Panc1 (cell line): ENCODE measurements at regions not wholly inside any gene's neighbourhood (a gene's known extent, or its start where the extent isn't known, plus 50 kb on each side); places are given as distances from the start of the nearest gene placed in this dataset.

Source experiments
- POLR2AphosphoS5 ChIP-seq: IDR thresholded peaks from 2 replicates; pipeline ENCODE4 v1.6.1; 2012; ENCODE audit warnings: mild to moderate bottlenecking, low read depth, low read length, moderate library complexity
- SIN3A ChIP-seq: IDR thresholded peaks from 2 replicates; pipeline ENCODE4 v1.6.1; 2012; ENCODE audit warnings: low read depth, mild to moderate bottlenecking, low read length, moderate library complexity, borderline replicate concordance; ENCODE audit not compliant: insufficient read depth
- TF ChIP-seq, protein P1 (sequence below): fragments of 450-650 bp; IDR thresholded peaks from 2 replicates; pipeline ENCODE4 v1.5.1; 2017; ENCODE audit warnings: mild to moderate bottlenecking
- TF ChIP-seq, protein P2 (sequence below), 2 experiments: IDR thresholded peaks; 2 replicates each; pipeline ENCODE4 v1.6.1; 2011 to 2012; ENCODE audit warnings: low read depth in 2 of 2, control low read depth in 1 of 2, low read length in 1 of 2, mild to moderate bottlenecking in 1 of 2, moderate library complexity in 1 of 2; ENCODE audit not compliant: insufficient read depth in 1 of 2

DNA sequence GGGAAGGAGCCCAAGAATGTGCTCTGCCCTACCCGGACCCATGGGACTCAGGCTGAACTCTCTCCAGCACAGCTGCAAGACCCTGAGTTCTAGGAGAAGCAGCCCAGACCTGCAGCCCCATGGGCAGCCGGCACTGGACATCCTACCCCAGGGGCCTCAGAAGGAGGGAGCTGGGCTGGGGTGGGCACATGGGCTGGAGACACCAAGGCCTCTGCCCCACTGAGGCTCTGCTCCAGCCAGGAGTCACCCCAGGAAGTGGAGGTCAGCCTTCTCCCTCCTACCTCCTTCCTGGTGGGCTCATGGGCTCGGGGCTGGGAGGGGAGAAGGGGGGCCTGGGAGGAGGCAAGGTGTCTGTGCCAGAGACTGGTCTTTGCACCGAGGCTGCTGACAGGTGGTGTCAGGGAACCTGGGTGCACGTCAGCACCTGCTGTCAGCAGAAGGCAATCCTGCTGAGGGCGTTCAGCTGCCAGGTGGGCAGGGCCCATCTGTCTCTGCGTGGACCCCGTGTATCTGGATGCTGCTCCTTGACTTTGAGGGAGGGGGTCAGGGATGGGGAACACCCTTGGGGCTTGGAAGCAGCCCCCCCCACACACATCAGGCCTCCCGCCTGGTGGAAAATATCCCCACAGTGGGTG lies 95.2 kb downstream of the PDGFA start:
- TF ChIP-seq, protein P1, sequence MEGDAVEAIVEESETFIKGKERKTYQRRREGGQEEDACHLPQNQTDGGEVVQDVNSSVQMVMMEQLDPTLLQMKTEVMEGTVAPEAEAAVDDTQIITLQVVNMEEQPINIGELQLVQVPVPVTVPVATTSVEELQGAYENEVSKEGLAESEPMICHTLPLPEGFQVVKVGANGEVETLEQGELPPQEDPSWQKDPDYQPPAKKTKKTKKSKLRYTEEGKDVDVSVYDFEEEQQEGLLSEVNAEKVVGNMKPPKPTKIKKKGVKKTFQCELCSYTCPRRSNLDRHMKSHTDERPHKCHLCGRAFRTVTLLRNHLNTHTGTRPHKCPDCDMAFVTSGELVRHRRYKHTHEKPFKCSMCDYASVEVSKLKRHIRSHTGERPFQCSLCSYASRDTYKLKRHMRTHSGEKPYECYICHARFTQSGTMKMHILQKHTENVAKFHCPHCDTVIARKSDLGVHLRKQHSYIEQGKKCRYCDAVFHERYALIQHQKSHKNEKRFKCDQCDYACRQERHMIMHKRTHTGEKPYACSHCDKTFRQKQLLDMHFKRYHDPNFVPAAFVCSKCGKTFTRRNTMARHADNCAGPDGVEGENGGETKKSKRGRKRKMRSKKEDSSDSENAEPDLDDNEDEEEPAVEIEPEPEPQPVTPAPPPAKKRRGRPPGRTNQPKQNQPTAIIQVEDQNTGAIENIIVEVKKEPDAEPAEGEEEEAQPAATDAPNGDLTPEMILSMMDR = no peak
- TF ChIP-seq POLR2AphosphoS5 (no peak), SIN3A (no peak)
- TF ChIP-seq, protein P2, sequence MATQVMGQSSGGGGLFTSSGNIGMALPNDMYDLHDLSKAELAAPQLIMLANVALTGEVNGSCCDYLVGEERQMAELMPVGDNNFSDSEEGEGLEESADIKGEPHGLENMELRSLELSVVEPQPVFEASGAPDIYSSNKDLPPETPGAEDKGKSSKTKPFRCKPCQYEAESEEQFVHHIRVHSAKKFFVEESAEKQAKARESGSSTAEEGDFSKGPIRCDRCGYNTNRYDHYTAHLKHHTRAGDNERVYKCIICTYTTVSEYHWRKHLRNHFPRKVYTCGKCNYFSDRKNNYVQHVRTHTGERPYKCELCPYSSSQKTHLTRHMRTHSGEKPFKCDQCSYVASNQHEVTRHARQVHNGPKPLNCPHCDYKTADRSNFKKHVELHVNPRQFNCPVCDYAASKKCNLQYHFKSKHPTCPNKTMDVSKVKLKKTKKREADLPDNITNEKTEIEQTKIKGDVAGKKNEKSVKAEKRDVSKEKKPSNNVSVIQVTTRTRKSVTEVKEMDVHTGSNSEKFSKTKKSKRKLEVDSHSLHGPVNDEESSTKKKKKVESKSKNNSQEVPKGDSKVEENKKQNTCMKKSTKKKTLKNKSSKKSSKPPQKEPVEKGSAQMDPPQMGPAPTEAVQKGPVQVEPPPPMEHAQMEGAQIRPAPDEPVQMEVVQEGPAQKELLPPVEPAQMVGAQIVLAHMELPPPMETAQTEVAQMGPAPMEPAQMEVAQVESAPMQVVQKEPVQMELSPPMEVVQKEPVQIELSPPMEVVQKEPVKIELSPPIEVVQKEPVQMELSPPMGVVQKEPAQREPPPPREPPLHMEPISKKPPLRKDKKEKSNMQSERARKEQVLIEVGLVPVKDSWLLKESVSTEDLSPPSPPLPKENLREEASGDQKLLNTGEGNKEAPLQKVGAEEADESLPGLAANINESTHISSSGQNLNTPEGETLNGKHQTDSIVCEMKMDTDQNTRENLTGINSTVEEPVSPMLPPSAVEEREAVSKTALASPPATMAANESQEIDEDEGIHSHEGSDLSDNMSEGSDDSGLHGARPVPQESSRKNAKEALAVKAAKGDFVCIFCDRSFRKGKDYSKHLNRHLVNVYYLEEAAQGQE (IDR thresholded peaks at IDR 0.05; ENCODE audit: insufficient read depth in 1 of 2, low read depth in 2 of 2, low read length in 1 of 2) = no peak
